H1 (cell line): ENCODE measurements at regions not wholly inside any gene's neighbourhood (a gene's known extent, or its start where the extent isn't known, plus 50 kb on each side); places are given as distances from the start of the nearest gene placed in this dataset.

ENCODE experiments used
- CTCF ChIA-PET: fragments of 300-600 bp; sonication (Branson Sonifier 250); formaldehyde crosslinking; loops from one replicate; lab custom pipeline; 2021; ENCODE audit not compliant: partially characterized antibody; lab: Charles Lee
- POLR2A ChIA-PET: fragments of 300-600 bp; sonication (Branson Sonifier 250); formaldehyde crosslinking; loops from one replicate; lab custom pipeline; 2021; ENCODE audit warnings: inconsistent platforms; ENCODE audit not compliant: partially characterized antibody; lab: Charles Lee
- DNase-seq, 2 experiments: peaks; one replicate each; pipeline versions ENCODE4 v3.0.0 to v3.0.0-alpha.2; 2010 to 2022; ENCODE audit warnings: low spot score in 2 of 2, low read depth in 1 of 2, mixed read lengths in 1 of 2
- FAIRE-seq: peaks from 2 replicates; lab custom pipeline; 2011; peaks lifted over from hg19 to GRCh38; lab: Jason Lieb, UNC
- H2AFZ ChIP-seq: 2 replicates; pipeline ENCODE4 v1.8.1; 2012; ENCODE audit warnings: low read length, inconsistent platforms
- H2AK5ac ChIP-seq: 2 replicates; pipeline ENCODE4 v1.6.1; 2013; ENCODE audit warnings: low read depth, low read length
- H2BK120ac ChIP-seq: replicated peaks from 2 replicates; pipeline ENCODE3; 2013; ENCODE audit warnings: low read depth, low read length, inconsistent platforms
- H2BK12ac ChIP-seq: 2 replicates; pipeline ENCODE4 v1.6.1; 2013; ENCODE audit warnings: low read depth, low read length
- H2BK15ac ChIP-seq: 2 replicates; pipeline ENCODE4 v1.6.1; 2013; ENCODE audit warnings: low read length
- H2BK20ac ChIP-seq: 2 replicates; pipeline ENCODE4 v1.6.1; 2013; ENCODE audit warnings: low read length
- H2BK5ac ChIP-seq: 2 replicates; pipeline ENCODE4 v1.6.1; 2013; ENCODE audit warnings: low read depth, low read length
- H3K14ac ChIP-seq: 2 replicates; pipeline ENCODE4 v1.6.1; 2013; ENCODE audit warnings: inconsistent platforms; ENCODE audit not compliant: insufficient read length
- H3K18ac ChIP-seq: 2 replicates; pipeline ENCODE4 v1.6.1; 2013; ENCODE audit warnings: low read length; ENCODE audit errors: extremely low read depth
- H3K23ac ChIP-seq: 2 replicates; pipeline ENCODE4 v1.6.1; 2013; ENCODE audit warnings: inconsistent platforms; ENCODE audit not compliant: insufficient read length
- H3K23me2 ChIP-seq: 2 replicates; pipeline ENCODE4 v1.6.1; 2013; ENCODE audit warnings: low read depth, low read length
- H3K27ac ChIP-seq: 2 replicates; pipeline ENCODE4 v1.6.1; 2011; ENCODE audit warnings: low read depth, low read length, inconsistent platforms
- H3K27me3 ChIP-seq, 4 experiments: replicated peaks in 1 of 4; 1 replicate in 1 of 4; 2 replicates in 3 of 4; pipeline versions ENCODE4 v1.6.1 to v1.8.1; 2011 to 2013; ENCODE audit warnings: low read length in 3 of 4, mild to moderate bottlenecking in 3 of 4, inconsistent platforms in 2 of 4, mixed read lengths in 2 of 4, moderate library complexity in 1 of 4; ENCODE audit not compliant: control insufficient read depth in 3 of 4, insufficient read depth in 3 of 4; ENCODE audit errors: extremely low read depth in 1 of 4
- H3K36me3 ChIP-seq, 4 experiments: 2 replicates each; pipeline versions ENCODE4 v1.6.1 to v1.8.1; 2011 to 2013; ENCODE audit warnings: mild to moderate bottlenecking in 4 of 4, low read length in 3 of 4, moderate library complexity in 2 of 4, control low read depth in 1 of 4, inconsistent platforms in 1 of 4; ENCODE audit not compliant: insufficient read depth in 4 of 4, control insufficient read depth in 2 of 4
- H3K4ac ChIP-seq: replicated peaks from 2 replicates; pipeline ENCODE3; 2013; ENCODE audit warnings: low read length, low read depth, mixed read lengths, inconsistent platforms; ENCODE audit not compliant: insufficient read length
- H3K4me1 ChIP-seq, 4 experiments: replicated peaks in 1 of 4; 1 replicate in 1 of 4; 2 replicates in 3 of 4; pipeline versions ENCODE4 v1.6.1 to v1.8.1; 2011 to 2013; ENCODE audit warnings: low read length in 3 of 4, inconsistent platforms in 2 of 4, mixed read lengths in 1 of 4; ENCODE audit not compliant: insufficient read depth in 4 of 4, control insufficient read depth in 3 of 4
- H3K4me2 ChIP-seq, 2 experiments: 2 replicates each; pipeline versions ENCODE4 v1.6.1 to v1.8.1; 2011 to 2013; ENCODE audit warnings: low read depth in 2 of 2, low read length in 2 of 2, control low read depth in 1 of 2, inconsistent platforms in 1 of 2, mild to moderate bottlenecking in 1 of 2; ENCODE audit not compliant: insufficient read depth in 1 of 2
- H3K4me3 ChIP-seq, 4 experiments: fragments of 200-600, 300-600 bp in 1 of 4; sonication (generic), shearing (Covaris generic), sonication (Bioruptor Twin) in 1 of 4; 2 replicates each; pipeline versions ENCODE4 v1.5.1 to v1.8.1; 2011 to 2016; ENCODE audit warnings: low read length in 4 of 4, low read depth in 3 of 4, control low read depth in 2 of 4, inconsistent platforms in 2 of 4, mild to moderate bottlenecking in 2 of 4, mixed read lengths in 1 of 4, moderate library complexity in 1 of 4; ENCODE audit not compliant: insufficient read depth in 2 of 4; ENCODE audit errors: extremely low read depth in 1 of 4
- H3K56ac ChIP-seq: replicated peaks from 2 replicates; pipeline ENCODE3; 2013; ENCODE audit warnings: low read depth, mild to moderate bottlenecking, mixed read lengths, low read length, inconsistent platforms; ENCODE audit not compliant: insufficient read length
- H3K79me1 ChIP-seq: 2 replicates; pipeline ENCODE4 v1.6.1; 2013; ENCODE audit warnings: low read depth, low read length, control low read depth
- H3K79me2 ChIP-seq, 2 experiments: 2 replicates each; pipeline versions ENCODE4 v1.6.1 to v1.8.1; 2012 to 2013; ENCODE audit warnings: low read length in 2 of 2, mild to moderate bottlenecking in 2 of 2, inconsistent platforms in 1 of 2; ENCODE audit not compliant: insufficient read depth in 2 of 2, control insufficient read depth in 1 of 2
- H3K9ac ChIP-seq, 4 experiments: replicated peaks in 1 of 4; 1 replicate in 1 of 4; 2 replicates in 3 of 4; pipeline versions ENCODE4 v1.6.1 to v1.8.1; 2011 to 2013; ENCODE audit warnings: low read depth in 3 of 4, low read length in 3 of 4, control low read depth in 2 of 4, mild to moderate bottlenecking in 2 of 4, moderate library complexity in 2 of 4, inconsistent platforms in 1 of 4; ENCODE audit errors: extremely low read depth in 1 of 4
- H3K9me3 ChIP-seq, 2 experiments: 2 replicates each; pipeline versions ENCODE4 v1.6.1 to v1.8.1; 2012 to 2013; ENCODE audit warnings: mild to moderate bottlenecking in 2 of 2, moderate library complexity in 2 of 2, control low read depth in 1 of 2, inconsistent platforms in 1 of 2, low read depth in 1 of 2, low read length in 1 of 2, mixed read lengths in 1 of 2; ENCODE audit not compliant: insufficient read depth in 2 of 2
- H4K20me1 ChIP-seq, 2 experiments: replicated peaks in 1 of 2; 2 replicates each; pipeline versions ENCODE3 to v1.8.1; 2011 to 2013; ENCODE audit warnings: inconsistent platforms in 2 of 2, low read length in 2 of 2, mild to moderate bottlenecking in 1 of 2; ENCODE audit not compliant: insufficient read depth in 2 of 2, control insufficient read depth in 1 of 2
- H4K5ac ChIP-seq: 2 replicates; pipeline ENCODE4 v1.6.1; 2013; ENCODE audit warnings: low read length, low read depth, mixed read lengths, inconsistent platforms; ENCODE audit not compliant: insufficient read length
- H4K8ac ChIP-seq: 2 replicates; pipeline ENCODE4 v1.8.0; 2013; ENCODE audit warnings: mild to moderate bottlenecking, moderate library complexity, low read length, inconsistent platforms; ENCODE audit not compliant: insufficient read depth; ENCODE audit errors: extremely low read depth
- H4K91ac ChIP-seq: replicated peaks from 2 replicates; pipeline ENCODE3; 2013; ENCODE audit warnings: low read length, mixed read lengths, inconsistent platforms; ENCODE audit not compliant: insufficient read length
- BACH1 ChIP-seq: IDR thresholded peaks from 2 replicates; pipeline ENCODE4 v1.6.1; 2012; ENCODE audit warnings: low read length, improper control_type of control experiment
- BCL11A ChIP-seq, 2 experiments: IDR thresholded peaks; one replicate each; pipeline ENCODE4 v1.6.1; 2011; ENCODE audit warnings: low read depth in 2 of 2, low read length in 2 of 2, mild to moderate bottlenecking in 2 of 2
- CREB1 ChIP-seq: IDR thresholded peaks from 2 replicates; pipeline ENCODE4 v1.6.1; 2012; ENCODE audit warnings: inconsistent platforms
- EZH2 ChIP-seq: fragments of 200-600 bp; sonication (generic); IDR thresholded peaks from 2 replicates; pipeline ENCODE4 v1.7.1; 2012; ENCODE audit warnings: low read depth, mild to moderate bottlenecking, moderate library complexity, low read length, inconsistent platforms; ENCODE audit not compliant: severe bottlenecking
- HDAC2 ChIP-seq, 2 experiments: fragments of 300-600 bp in 1 of 2; sonication (generic) in 1 of 2; IDR thresholded peaks; 2 replicates each; pipeline ENCODE4 v1.6.1; 2011 to 2012; ENCODE audit warnings: low read depth in 2 of 2, low read length in 2 of 2, mild to moderate bottlenecking in 2 of 2, moderate library complexity in 2 of 2, borderline replicate concordance in 1 of 2, inconsistent platforms in 1 of 2
- JUND ChIP-seq: IDR thresholded peaks from 2 replicates; pipeline ENCODE4 v1.6.1; 2011; ENCODE audit warnings: mild to moderate bottlenecking, improper control_type of control experiment, low read length
- KDM5A ChIP-seq: fragments of 200-600 bp; IDR thresholded peaks from 2 replicates; pipeline ENCODE4 v1.7.1; 2012; ENCODE audit warnings: mild to moderate bottlenecking, low read length, inconsistent platforms, mixed read lengths
- MAFK ChIP-seq: IDR thresholded peaks from 2 replicates; pipeline ENCODE4 v1.6.1; 2012; ENCODE audit warnings: low read depth, mild to moderate bottlenecking, improper control_type of control experiment, low read length
- RXRA ChIP-seq: IDR thresholded peaks from 2 replicates; pipeline ENCODE4 v1.6.1; 2011; ENCODE audit warnings: low read depth, mild to moderate bottlenecking, low read length, moderate library complexity; ENCODE audit not compliant: insufficient read depth
- SIX5 ChIP-seq: IDR thresholded peaks from 2 replicates; pipeline ENCODE4 v1.6.1; 2011; ENCODE audit warnings: mild to moderate bottlenecking, low read depth, low read length
- SP2 ChIP-seq: IDR thresholded peaks from 2 replicates; pipeline ENCODE4 v1.6.1; 2012; ENCODE audit warnings: mild to moderate bottlenecking, low read length, inconsistent platforms
- SRF ChIP-seq: IDR thresholded peaks from 2 replicates; pipeline ENCODE4 v1.6.1; 2011; ENCODE audit warnings: mild to moderate bottlenecking, low read depth, low read length, moderate library complexity
- WGBS, 2 experiments: shearing (Covaris generic) in 1 of 2; methylation state at CpG; one replicate each; pipeline versions ENCODE4 v1.1.6 to v1.1.7; 2013 to 2015; ENCODE audit warnings: low lambda C conversion rate in 2 of 2, mixed read lengths in 2 of 2, inconsistent platforms in 1 of 2, low coverage in 1 of 2, missing lambda C conversion rate in 1 of 2; ENCODE audit not compliant: insufficient replicate concordance in 2 of 2, insufficient coverage in 1 of 2, insufficient read length in 1 of 2; ENCODE audit errors: extremely low coverage in 1 of 2, missing lambda C conversion rate in 1 of 2; 5-methylcytosine and 5-hydroxymethylcytosine counted together

DNA sequence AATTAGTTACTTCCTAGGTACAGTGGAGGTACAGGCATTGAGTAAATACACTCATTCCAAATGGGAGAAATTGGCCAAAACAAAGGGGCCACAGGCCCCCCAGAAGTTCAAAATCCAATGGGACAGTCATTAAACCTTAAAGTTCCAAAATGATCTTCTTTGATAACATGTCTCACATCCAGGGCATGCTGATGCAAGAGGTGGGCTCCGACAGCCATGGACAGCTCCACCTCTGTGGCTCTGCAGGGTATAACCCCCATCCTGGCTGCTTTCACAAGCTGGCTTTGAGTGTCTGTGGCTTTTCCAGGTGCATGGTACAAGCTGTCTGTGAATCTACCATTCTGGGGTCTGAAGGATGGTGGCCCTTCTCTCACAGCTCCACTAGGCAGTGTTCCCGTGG, 488.7 kb downstream of the DCDC2C start:
- Histone ChIP-seq H3K56ac (no peak overlapping the region), H4K91ac (no peak overlapping the region), H3K4me1 (no peaks in the 10 kb centered on the region), H2BK5ac (no peak overlapping the region), H3K9ac (no peak overlapping the region), H2BK20ac (no peak overlapping the region), H3K27ac (no peak overlapping the region), H2BK12ac (no peak overlapping the region), H2BK15ac (no peak overlapping the region), H2AK5ac (no peak overlapping the region), H3K18ac (no peak overlapping the region), H3K23ac (no peak overlapping the region), H3K79me1 (no peaks in the 10 kb centered on the region), H3K79me2 (no peaks in the 10 kb centered on the region), H3K4me2 (no peak overlapping the region), H3K14ac (no peak overlapping the region), H2AFZ (no peak overlapping the region), H4K20me1 (no peaks in the 10 kb centered on the region), H3K27me3 (no peaks in the 10 kb centered on the region), H4K8ac (no peak overlapping the region), H2BK120ac (no peak overlapping the region), H4K5ac (no peak overlapping the region), H3K9me3 (peaks cover 18 to 21% of the 10 kb centered on the region in 2 experiments), H3K36me3 (no peaks in the 10 kb centered on the region), H3K4ac (no peak overlapping the region), H3K4me3 (no peak overlapping the region), H3K23me2 (no peaks in the 10 kb centered on the region)
- TF ChIP-seq HDAC2 (IDR thresholded peaks at IDR 0.05; ENCODE audit: borderline replicate concordance in 1 of 2, low read depth in 2 of 2, low read length in 2 of 2) = no peak
- no peak for TF ChIP-seq RXRA
- no peak for TF ChIP-seq BACH1
- TF ChIP-seq SP2 = no peak
- TF ChIP-seq EZH2 = no peak
- TF ChIP-seq SRF = no peak
- TF ChIP-seq BCL11A (IDR thresholded peaks at IDR 0.05; ENCODE audit: low read depth in 2 of 2, low read length in 2 of 2) = no peak
- TF ChIP-seq CREB1 = no peak
- no peak for TF ChIP-seq JUND
- no peak for TF ChIP-seq MAFK
- TF ChIP-seq KDM5A = no peak
- TF ChIP-seq SIX5 = no peak
- DNase-seq (no peak), FAIRE-seq (no peak)
- WGBS, 2 experiments = 91% methylated on average over 2 of the region's 2 CpGs; no CpG with 5 or more reads in 1 of the 2 experiments
- ChIA-PET POLR2A (no interaction called here), CTCF (interaction anchor here (0.8 kb wide), 1 partner anchor 12 kb away, joined by 3 read pairs; no protein-coding TSS in a partner anchor)
